ENCODE measurements at regions not wholly inside any gene's neighbourhood (a gene's known extent, or its start where the extent isn't known, plus 50 kb on each side); places are given as distances from the start of the nearest gene placed in this dataset.
"Not testable (repeated sequence)": the region's sequence is repeated elsewhere in the genome, so short reads cannot be mapped to it uniquely, and the experiment has no call there.

DNA sequence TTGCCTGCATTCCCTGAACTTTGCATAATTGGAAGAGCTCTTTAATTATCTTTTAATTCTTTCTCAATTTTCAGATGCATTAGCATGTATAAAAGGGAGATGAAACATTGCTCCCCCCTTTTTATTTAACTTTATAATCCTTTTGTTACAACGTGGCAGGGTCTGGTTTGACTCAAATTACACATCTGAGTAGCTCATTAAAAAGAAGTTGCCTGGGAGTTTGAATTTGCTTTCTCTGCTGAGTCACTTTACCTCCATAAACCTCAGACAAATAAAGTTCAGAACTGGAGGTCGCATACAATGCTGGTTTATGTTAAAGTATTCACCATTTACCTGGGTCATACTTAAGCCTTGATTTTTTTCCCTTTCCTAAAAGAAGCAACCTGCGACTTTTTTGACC is 495.2 kb downstream of the PREX1 start:
- DNase-seq (ENCODE audit: low spot score) = peak; percentile 49

GRCh38 chr20:48331518-48332286 is 496.1 kb downstream of the PREX1 start:
- no peak for DNase-seq (ENCODE audit: low spot score)

GRCh38 chr20:48329676-48330664 is 497.8 kb downstream of the PREX1 start:
- peak; percentile 33 for DNase-seq (ENCODE audit: low spot score)

GRCh38 chr20:48329031-48329615 is 498.7 kb downstream of the PREX1 start:
- DNase-seq (ENCODE audit: low spot score) = peak; percentile 36

DNA sequence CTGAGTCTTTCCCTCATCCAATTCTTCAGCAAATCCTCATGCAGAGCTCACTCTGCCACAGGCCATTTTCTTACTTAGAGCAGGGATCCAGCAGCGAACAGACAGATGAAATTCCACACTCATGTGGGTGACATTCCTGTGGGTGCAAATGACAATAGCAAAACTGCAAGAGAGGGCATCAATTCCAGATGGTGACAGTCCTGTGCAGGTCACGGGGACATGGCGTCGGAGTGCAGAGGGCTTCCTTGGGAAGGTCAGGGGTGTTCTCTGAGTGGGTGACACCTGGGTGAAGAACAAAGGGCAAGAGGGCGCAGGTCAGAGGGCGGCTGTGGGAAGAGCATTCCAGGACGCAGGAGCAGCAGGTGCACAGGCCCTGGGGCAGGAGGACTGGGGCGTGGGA is 500.0 kb downstream of the PREX1 start:
- not testable (repeated sequence) for DNase-seq (ENCODE audit: low spot score)

GRCh38 chr20:48326868-48327267 is 500.9 kb downstream of the PREX1 start:
- DNase-seq (ENCODE audit: low spot score) = no peak

- DNase-seq (ENCODE audit: low spot score) = no peak
Observed at GRCh38 chr20:48326434-48326691, 501.4 kb downstream of the PREX1 start.

- DNase-seq (ENCODE audit: low spot score) = no peak
Observed at GRCh38 chr20:48325656-48326433, 502.0 kb downstream of the PREX1 start.

DNA sequence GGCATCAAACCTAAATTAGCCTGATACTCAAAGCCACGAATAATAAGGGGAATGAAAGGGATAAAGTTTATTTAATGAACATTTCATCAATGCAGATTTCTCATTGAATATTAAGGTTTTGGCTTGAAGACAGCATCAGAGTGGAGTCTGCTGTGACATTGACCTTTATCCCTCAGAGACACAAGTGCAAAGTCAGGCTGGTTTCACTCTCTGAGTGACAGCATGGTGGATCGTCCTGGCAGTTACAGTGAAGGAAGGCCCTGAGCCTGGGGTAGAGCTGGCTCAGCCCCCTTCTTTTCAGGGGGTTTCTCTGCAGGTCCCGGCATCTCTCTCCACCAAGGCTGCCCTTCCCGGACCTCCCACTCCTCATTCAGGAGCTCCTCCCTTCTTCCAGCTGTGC is 503.1 kb downstream of the PREX1 start:
- DNase-seq (ENCODE audit: low spot score) = no peak

- peak; percentile 48 for DNase-seq (ENCODE audit: low spot score)
Observed at GRCh38 chr20:48321271-48321670, 506.5 kb downstream of the PREX1 start.

GRCh38 chr20:48319943-48320584 is 507.7 kb downstream of the PREX1 start:
- DNase-seq (ENCODE audit: low spot score) = peak; percentile 58

- DNase-seq (ENCODE audit: low spot score) = no peak
Observed at GRCh38 chr20:48317578-48317977, 510.2 kb downstream of the PREX1 start.

DNA sequence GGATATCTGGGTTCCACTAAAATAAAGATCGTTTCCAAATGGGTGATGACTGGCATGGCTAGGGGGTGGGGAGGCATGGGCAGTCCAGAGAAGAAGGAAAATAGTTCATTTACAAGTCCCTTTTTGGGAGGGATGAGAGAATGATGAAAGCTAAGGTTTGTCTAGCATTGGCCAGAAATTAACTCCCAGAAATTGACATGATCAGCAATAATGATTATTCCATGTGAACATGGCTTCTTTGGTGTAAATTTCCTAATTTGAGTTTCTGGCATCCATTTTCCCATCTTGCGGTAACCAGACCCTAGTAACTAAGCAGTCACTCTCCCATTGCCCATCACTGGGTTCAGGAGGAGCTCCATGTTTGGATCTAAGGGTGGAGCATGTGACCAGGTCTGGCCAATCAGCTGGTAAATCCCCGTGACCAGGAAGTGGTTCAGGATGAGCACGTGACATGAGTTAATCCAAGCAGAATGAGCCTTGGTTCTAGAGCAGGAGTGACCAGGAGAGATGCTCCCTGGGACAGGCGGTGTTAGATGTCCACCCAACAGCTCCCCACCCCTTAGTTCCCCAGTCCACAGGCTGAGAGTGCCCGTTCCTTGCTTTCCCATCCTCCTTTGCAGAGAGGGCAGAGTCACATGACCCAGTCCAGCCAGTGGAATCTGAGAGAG is 512.7 kb downstream of the PREX1 start:
- DNase-seq (ENCODE audit: low spot score) = no peak

DNA sequence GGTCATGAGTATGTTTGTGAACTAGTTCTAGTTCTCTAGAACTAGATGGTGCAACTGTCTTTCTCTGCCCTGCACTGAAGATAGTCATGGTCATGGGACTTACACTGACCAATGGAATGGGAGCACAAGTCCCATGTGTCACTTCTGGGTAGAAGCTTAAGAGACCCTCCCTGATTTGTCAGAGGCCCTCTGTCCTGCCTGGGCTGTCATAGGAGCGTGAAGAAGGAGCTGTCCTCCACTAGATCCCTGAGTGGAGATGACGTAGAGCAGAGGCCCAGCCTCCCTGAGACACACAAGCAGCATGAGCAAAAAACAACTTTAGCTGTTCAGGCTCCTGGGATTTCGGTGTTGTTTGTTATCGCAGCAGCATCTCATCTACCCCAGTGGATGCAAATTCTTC is 514.5 kb downstream of the PREX1 start:
- DNase-seq (ENCODE audit: low spot score) = no peak

DNA sequence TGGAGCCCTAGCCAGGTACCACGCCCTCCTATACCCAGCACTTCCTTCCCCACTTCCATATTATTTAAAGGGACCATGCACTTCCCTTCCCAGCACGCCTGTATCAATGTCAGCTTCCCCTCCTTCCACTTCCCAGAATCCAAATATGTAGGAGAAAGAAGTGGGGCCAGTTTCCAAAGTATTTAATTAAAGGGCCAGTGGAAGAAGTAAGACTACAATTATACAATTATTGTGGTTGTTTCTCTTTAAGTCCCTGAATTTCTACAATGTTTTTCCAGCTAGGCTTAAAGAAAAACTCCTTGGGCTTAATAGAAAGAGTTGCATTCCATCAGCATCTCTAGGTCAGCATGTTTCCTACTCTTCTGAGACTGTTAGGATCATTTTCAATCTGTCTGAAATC is 515.8 kb downstream of the PREX1 start:
- DNase-seq (ENCODE audit: low spot score) = peak; percentile 75

GRCh38 chr20:48310305-48310704 is 517.5 kb downstream of the PREX1 start:
- no peak for DNase-seq (ENCODE audit: low spot score)

GRCh38 chr20:48309293-48309692 is 518.5 kb downstream of the PREX1 start:
- DNase-seq (ENCODE audit: low spot score) = no peak

DNA sequence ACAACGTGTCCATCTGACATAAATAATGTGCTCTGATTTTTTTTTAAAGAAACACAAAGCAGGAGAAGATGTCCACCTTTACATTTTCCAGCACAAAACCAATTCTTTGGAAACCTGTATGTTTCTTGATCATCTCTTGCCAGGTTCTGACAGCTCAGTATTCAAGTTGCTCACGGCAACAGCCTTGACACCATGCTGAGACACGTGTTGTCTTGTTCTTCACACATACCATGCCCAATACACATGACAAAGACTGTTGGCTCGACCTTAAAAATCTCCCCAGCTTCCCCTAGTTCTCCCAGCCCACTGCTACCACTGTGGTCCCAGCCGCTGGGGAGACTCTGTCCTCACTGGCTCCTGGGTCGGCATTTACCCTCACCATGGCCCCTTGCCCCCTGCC is 518.9 kb downstream of the PREX1 start:
- DNase-seq (ENCODE audit: low spot score) = peak; percentile 45

DNA sequence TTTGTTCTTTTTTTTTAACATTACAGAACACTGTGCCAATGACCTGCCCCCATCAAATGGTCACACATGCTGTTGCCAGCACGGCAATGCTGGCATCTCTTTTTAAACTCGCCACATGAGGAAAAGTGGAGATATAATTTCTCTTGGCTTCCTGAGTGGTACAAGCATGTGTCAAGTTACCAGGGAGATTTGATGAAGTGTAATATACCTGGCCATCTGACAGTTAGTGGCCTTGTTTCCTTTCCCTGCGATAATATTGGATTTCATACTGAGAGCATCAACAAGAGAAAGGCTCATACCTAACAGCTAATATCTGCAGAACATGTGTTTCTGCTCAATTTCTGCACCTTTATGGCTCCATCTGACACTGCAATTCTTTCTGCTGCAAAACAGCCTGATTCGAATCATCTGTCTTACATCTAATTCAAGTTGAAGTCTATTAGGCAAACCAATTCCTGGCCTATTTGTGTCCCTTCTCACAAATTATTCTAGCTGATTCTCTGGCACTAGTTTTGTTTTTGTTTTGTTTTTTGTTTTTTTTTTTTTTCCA is 519.5 kb downstream of the PREX1 start:
- DNase-seq (ENCODE audit: low spot score) = no peak

DNA sequence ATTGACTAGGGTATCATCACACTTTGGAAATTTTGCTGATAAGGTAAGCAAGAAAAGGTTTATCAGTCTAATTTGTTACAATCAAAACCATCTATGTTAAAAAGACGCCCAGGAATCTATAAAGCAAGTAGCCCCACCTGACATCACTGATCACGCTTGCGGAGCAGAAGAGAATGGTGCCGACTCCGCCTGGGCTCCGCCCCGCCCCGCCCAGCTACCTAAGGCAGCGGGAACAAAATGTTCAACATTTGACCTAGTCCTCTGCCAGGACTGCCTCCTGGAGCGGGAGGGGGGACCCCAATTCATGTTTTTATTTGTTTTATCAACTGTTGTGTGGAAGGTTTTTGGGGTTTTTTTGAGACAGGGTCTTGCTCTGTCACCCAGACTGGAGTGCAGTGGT is 520.5 kb downstream of the PREX1 start:
- no peak for DNase-seq (ENCODE audit: low spot score)
